ENCODE measurements at regions not wholly inside any gene's neighbourhood (a gene's known extent, or its start where the extent isn't known, plus 50 kb on each side); places are given as distances from the start of the nearest gene placed in this dataset.

DNA sequence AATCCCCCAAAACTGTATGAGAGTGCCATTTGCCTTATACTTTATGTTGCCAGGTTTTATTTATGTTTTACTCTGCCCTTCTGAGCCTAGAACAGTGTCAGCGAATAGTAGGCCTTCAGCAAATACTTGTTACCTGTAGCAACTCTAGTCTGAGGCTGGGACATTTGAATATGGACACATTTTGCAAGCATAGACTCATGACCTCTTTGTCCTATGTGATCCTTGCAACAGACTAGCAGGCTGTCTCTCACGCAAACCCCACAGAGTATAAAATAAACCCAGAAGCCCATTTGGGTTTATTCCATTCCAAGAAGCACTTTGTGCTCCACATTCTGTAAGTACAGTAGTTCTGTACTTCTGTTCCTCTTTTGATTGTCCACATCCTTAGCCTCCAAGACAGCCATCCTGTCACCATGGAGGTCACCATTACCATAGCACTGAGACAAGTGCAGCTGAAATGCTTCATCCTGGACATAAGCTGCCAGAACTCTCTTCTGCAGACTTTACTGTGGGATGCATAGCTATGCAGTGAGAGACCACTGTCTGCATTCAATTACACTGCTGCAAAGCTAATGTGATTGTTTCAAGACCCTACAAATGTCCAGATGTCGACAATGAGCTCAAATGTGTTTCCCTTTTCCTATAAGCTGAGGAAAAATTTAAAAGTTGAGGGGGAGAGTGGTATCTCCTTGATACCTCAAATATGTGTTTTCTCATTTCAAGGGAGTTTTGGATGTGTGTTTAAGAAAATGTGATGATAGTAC is 425.7 kb downstream of the PID1 start:
- Histone ChIP-seq H3K4me1 (ENCODE audit: control insufficient read depth, insufficient read depth, low read length) (no peaks in the 10 kb centered on the region), H3K9me3 (ENCODE audit: control insufficient read depth, insufficient read depth, low read depth, low read length) (no peaks in the 10 kb centered on the region), H3K27me3 (ENCODE audit: control insufficient read depth, insufficient read depth, low read length) (no peaks in the 10 kb centered on the region), H3K36me3 (ENCODE audit: control insufficient read depth, insufficient read depth, low read length) (no peaks in the 10 kb centered on the region), H3K27ac (ENCODE audit: low read length) (no peak overlapping the region), H3K4me3 (ENCODE audit: low read depth in 2 of 2, low read length in 2 of 2) (no peak overlapping the region)
- no peak for DNase-seq (ENCODE audit: low read depth, low spot score)
- ChIA-PET POLR2A (no interaction called here), CTCF (no interaction called here)
- BruUV-seq (replicated peaks), result no TSS peak
- in situ Hi-C loops (cut with HindIII; ENCODE audit: low pct_unique_long_range_greater_than_20kb, low sequenced_read_pairs), result no loop called here
- intact Hi-C loops (cut with micrococcal nuclease; ENCODE audit: unreplicated experiment), result no loop called here
- TF ChIP-seq TCF7L2 (IDR thresholded peaks at IDR 0.05; ENCODE audit: low read depth, low read length) (no peak), CTCF (IDR thresholded peaks at IDR 0.05) (no peak), POLR2AphosphoS5 (IDR thresholded peaks at IDR 0.05; ENCODE audit: low read depth, low read length) (no peak), SIN3A (IDR thresholded peaks at IDR 0.05; ENCODE audit: borderline replicate concordance, insufficient read depth, low read depth, low read length) (no peak)
- TF ChIP-seq, protein P1, sequence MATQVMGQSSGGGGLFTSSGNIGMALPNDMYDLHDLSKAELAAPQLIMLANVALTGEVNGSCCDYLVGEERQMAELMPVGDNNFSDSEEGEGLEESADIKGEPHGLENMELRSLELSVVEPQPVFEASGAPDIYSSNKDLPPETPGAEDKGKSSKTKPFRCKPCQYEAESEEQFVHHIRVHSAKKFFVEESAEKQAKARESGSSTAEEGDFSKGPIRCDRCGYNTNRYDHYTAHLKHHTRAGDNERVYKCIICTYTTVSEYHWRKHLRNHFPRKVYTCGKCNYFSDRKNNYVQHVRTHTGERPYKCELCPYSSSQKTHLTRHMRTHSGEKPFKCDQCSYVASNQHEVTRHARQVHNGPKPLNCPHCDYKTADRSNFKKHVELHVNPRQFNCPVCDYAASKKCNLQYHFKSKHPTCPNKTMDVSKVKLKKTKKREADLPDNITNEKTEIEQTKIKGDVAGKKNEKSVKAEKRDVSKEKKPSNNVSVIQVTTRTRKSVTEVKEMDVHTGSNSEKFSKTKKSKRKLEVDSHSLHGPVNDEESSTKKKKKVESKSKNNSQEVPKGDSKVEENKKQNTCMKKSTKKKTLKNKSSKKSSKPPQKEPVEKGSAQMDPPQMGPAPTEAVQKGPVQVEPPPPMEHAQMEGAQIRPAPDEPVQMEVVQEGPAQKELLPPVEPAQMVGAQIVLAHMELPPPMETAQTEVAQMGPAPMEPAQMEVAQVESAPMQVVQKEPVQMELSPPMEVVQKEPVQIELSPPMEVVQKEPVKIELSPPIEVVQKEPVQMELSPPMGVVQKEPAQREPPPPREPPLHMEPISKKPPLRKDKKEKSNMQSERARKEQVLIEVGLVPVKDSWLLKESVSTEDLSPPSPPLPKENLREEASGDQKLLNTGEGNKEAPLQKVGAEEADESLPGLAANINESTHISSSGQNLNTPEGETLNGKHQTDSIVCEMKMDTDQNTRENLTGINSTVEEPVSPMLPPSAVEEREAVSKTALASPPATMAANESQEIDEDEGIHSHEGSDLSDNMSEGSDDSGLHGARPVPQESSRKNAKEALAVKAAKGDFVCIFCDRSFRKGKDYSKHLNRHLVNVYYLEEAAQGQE (IDR thresholded peaks at IDR 0.05; ENCODE audit: insufficient read depth in 1 of 2, low read depth in 2 of 2, low read length in 1 of 2), result no peak
- no peak for ATAC-seq

DNA sequence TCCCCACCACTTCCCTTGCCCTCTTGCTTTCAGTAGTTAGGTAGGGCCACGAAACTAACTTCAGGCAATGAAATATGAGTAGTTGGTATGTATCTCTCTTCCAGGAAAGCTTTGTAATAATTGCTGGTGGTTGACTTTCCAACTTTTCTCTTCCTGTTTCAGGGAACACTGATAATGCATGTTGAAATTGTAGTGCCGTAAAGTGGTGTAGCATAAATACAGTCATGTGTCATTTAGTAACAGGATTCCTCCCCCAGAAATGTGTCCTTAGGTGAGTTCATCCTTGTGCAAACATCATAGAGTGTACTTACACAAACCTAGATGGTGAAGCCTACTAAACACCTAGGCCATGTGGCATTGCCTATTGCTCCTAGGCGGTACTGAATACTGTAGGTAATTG is 429.2 kb downstream of the PID1 start:
- ChIA-PET POLR2A (no interaction called here), CTCF (no interaction called here)
- no peak for TF ChIP-seq TCF7L2 (IDR thresholded peaks at IDR 0.05; ENCODE audit: low read depth, low read length)
- H3K27me3 ChIP-seq (ENCODE audit: control insufficient read depth, insufficient read depth, low read length), result no peaks in the 10 kb centered on the region
- no peaks in the 10 kb centered on the region for H3K9me3 ChIP-seq (ENCODE audit: control insufficient read depth, insufficient read depth, low read depth, low read length)
- H3K36me3 ChIP-seq (ENCODE audit: control insufficient read depth, insufficient read depth, low read length), result no peaks in the 10 kb centered on the region
- H3K27ac ChIP-seq (ENCODE audit: low read length), result no peak overlapping the region
- DNase-seq (ENCODE audit: low read depth, low spot score) (no peak), ATAC-seq (no peak)
- no peaks in the 10 kb centered on the region for H3K4me1 ChIP-seq (ENCODE audit: control insufficient read depth, insufficient read depth, low read length)
- no TSS peak for BruUV-seq (replicated peaks)
- in situ Hi-C loops (cut with HindIII; ENCODE audit: low pct_unique_long_range_greater_than_20kb, low sequenced_read_pairs), result no loop called here
- no peak overlapping the region for H3K4me3 ChIP-seq (ENCODE audit: low read depth in 2 of 2, low read length in 2 of 2)
- intact Hi-C loops (cut with micrococcal nuclease; ENCODE audit: unreplicated experiment), result no loop called here

- POLR2A ChIA-PET, result no interaction called here
- H3K27ac ChIP-seq (ENCODE audit: low read length), result no peak overlapping the region
- DNase-seq (ENCODE audit: low read depth, low spot score), result no peak
- H3K27me3 ChIP-seq (ENCODE audit: control insufficient read depth, insufficient read depth, low read length), result no peaks in the 10 kb centered on the region
- no peaks in the 10 kb centered on the region for H3K36me3 ChIP-seq (ENCODE audit: control insufficient read depth, insufficient read depth, low read length)
- in situ Hi-C loops (cut with HindIII; ENCODE audit: low pct_unique_long_range_greater_than_20kb, low sequenced_read_pairs), result no loop called here
- intact Hi-C loops (cut with micrococcal nuclease; ENCODE audit: unreplicated experiment), result no loop called here
- H3K9me3 ChIP-seq (ENCODE audit: control insufficient read depth, insufficient read depth, low read depth, low read length), result no peaks in the 10 kb centered on the region
- no peak for TF ChIP-seq POLR2AphosphoS5 (IDR thresholded peaks at IDR 0.05; ENCODE audit: low read depth, low read length)
- TF ChIP-seq, protein P1 (IDR thresholded peaks at IDR 0.05; ENCODE audit: insufficient read depth in 1 of 2, low read depth in 2 of 2, low read length in 1 of 2), result no peak
- no peak for TF ChIP-seq CTCF (IDR thresholded peaks at IDR 0.05)
- TF ChIP-seq TCF7L2 (IDR thresholded peaks at IDR 0.05; ENCODE audit: low read depth, low read length), result no peak
- TF ChIP-seq SIN3A (IDR thresholded peaks at IDR 0.05; ENCODE audit: borderline replicate concordance, insufficient read depth, low read depth, low read length), result no peak
- no peaks in the 10 kb centered on the region for H3K4me1 ChIP-seq (ENCODE audit: control insufficient read depth, insufficient read depth, low read length)
- BruUV-seq (replicated peaks), result no TSS peak
- ATAC-seq, result no peak
- CTCF ChIA-PET, result no interaction called here
- H3K4me3 ChIP-seq (ENCODE audit: low read depth in 2 of 2, low read length in 2 of 2), result no peak overlapping the region
Measured at GRCh38 chr2:228841475-228841874, 429.6 kb downstream of the PID1 start.

Data from Panc1 (cell line).